ENCODE measurements at regions not wholly inside any gene's neighbourhood (a gene's known extent, or its start where the extent isn't known, plus 50 kb on each side); places are given as distances from the start of the nearest gene placed in this dataset.

- no peak for ATAC-seq
- Mint-ChIP-seq H3K27ac (no peak overlapping the region), H3K36me3 (peaks cover 0 to under 1% of the 10 kb centered on the region in 2 donors), H3K9me3 (peaks cover 10 to 15% of the 10 kb centered on the region in 2 donors)
- no peak for DNase-seq (ENCODE audit: low spot score in 2 of 2)
Measured at GRCh38 chr16:65666132-65666941, 544.5 kb upstream of the CDH11 start.

DNA sequence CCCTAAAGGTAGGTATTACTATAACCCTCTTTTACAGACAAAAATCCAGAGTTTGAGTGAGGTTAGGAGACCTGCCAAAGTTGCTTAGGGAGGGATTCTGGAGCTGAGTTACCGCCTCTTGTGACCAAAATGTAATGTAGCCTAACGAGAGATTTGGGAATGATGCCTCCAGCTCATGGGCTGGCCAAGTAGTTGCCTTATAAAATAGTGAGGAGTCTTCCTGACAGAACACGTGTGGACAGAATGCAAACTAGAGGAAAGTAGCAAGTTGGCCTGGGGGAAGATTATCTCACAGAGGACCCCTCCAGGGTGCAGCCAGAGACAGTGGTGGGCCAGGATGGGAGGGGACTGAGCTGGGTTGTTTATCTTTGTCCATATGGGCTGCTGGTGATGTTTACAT is 543.7 kb upstream of the CDH11 start:
- H3K27ac Mint-ChIP-seq: no peak overlapping the region
- ATAC-seq (no peak), DNase-seq (ENCODE audit: low spot score in 2 of 2) (no peak)
- H3K36me3 Mint-ChIP-seq: no peaks in the 10 kb centered on the region
- peaks cover 9 to 15% of the 10 kb centered on the region in 2 donors for H3K9me3 Mint-ChIP-seq

DNA sequence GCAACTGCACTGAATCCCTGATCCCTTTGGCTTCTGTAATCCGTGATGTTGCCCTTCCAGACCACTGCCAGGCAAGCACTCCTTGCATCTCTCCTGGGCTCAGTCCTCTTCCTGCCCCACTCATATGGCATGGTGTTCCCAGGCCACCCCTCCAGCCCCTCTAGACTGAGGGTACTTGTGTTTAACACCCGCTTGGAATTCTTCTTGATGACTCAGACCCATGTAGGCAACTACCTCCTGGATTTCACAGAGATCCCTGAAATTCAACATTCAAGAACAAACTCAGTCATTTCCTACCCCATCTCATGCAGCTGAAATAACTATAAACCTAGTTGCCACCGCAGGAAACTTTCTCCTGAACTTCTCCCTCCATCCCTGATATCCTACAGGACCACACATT is 541.9 kb upstream of the CDH11 start:
- Mint-ChIP-seq H3K36me3 (no peaks in the 10 kb centered on the region), H3K27ac (no peak overlapping the region), H3K9me3 (peaks cover 9 to 21% of the 10 kb centered on the region in 2 donors)
- ATAC-seq (no peak), DNase-seq (ENCODE audit: low spot score in 2 of 2) (no peak)

- ATAC-seq (no peak), DNase-seq (ENCODE audit: low spot score in 2 of 2) (no peak)
- Mint-ChIP-seq H3K27ac (no peak overlapping the region), H3K9me3 (peaks cover 9 to 24% of the 10 kb centered on the region in 2 donors), H3K36me3 (no peaks in the 10 kb centered on the region)
Measured at GRCh38 chr16:65662256-65662655, 540.4 kb upstream of the CDH11 start.

- peaks cover 9 to 24% of the 10 kb centered on the region in 2 donors for H3K9me3 Mint-ChIP-seq
- no peak for DNase-seq (ENCODE audit: low spot score in 2 of 2)
- no peaks in the 10 kb centered on the region for H3K36me3 Mint-ChIP-seq
- H3K27ac Mint-ChIP-seq: no peak overlapping the region
- no peak for ATAC-seq
Measured at GRCh38 chr16:65661558-65661957, 539.7 kb upstream of the CDH11 start.

- DNase-seq (ENCODE audit: low spot score in 2 of 2) (no peak), ATAC-seq (no peak)
- H3K36me3 Mint-ChIP-seq: no peaks in the 10 kb centered on the region
- H3K27ac Mint-ChIP-seq: no peak overlapping the region
- peaks cover 9 to 20% of the 10 kb centered on the region in 2 donors for H3K9me3 Mint-ChIP-seq
Measured at GRCh38 chr16:65660390-65660789, 538.5 kb upstream of the CDH11 start.

DNA sequence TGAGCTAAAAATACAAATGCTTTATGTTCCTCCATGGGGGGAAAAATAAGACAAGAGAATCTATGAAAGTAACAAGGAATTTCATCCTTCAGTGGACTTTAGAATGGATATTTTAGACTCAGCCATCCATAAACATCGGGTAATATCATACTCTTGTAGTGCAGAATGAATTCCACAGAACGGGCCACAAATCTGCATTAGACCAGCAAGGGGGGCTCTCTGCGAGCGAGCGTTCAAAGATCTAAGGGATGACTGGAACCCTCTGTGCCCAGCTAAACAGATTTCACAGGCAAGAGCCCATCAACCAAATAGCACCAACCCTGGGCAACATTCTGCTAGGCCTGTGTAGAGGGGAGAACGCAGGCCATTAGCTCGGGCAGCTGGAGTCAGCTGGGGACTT is 537.9 kb upstream of the CDH11 start:
- peaks cover 12 to 23% of the 10 kb centered on the region in 2 donors for H3K9me3 Mint-ChIP-seq
- ATAC-seq (no peak), DNase-seq (ENCODE audit: low spot score in 2 of 2) (no peak)
- H3K27ac Mint-ChIP-seq: no peak overlapping the region
- no peaks in the 10 kb centered on the region for H3K36me3 Mint-ChIP-seq

GRCh38 chr16:65658787-65659220 is 536.9 kb upstream of the CDH11 start:
- Mint-ChIP-seq H3K27ac (no peak overlapping the region), H3K9me3 (peaks cover 7 to 19% of the 10 kb centered on the region in 2 donors), H3K36me3 (no peaks in the 10 kb centered on the region)
- DNase-seq (ENCODE audit: low spot score in 2 of 2) (no peak), ATAC-seq (no peak)

DNA sequence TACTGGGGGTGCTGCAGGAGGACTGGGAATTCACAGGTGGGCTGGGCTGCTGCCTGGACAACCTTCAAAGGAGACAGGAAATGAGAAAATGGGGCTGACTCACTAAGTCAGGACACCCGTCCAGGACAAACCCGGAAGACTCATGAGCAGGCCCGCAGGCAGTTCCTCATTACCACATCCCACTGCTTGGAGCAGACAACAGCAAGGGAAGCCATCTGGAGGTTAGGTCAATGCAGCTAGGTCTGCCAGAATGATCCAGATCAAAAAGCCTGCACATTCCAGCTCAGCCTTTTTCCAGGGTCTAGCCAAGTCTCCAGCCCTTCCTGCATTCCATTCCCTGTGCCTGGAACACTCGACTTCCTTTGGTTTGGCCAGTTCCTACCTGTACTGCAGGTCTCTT is 536.5 kb upstream of the CDH11 start:
- H3K27ac Mint-ChIP-seq: no peak overlapping the region
- DNase-seq (ENCODE audit: low spot score in 2 of 2): no peak
- no peak for ATAC-seq
- peaks cover 3 to 15% of the 10 kb centered on the region in 2 donors for H3K9me3 Mint-ChIP-seq
- H3K36me3 Mint-ChIP-seq: no peaks in the 10 kb centered on the region

DNA sequence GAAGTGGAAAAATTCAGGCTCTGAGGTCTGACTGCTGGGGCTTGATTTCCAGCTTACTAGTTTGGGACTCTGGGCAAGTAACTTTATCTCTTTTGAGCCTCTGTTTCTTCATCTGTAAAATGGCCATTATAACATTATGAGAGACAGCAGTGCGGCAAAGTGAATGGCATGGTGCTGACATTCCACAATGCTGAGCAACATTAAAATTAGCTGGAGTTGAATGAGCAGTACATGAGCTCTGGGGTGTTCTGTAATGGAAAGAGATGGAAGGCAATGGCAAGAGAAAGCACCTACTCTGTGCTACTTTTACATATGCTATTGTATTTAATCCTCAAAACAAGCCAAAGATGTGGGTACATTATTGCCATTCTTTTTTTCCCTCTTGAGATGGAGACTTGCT is 535.7 kb upstream of the CDH11 start:
- H3K27ac Mint-ChIP-seq: no peak overlapping the region
- H3K9me3 Mint-ChIP-seq: peaks cover 3 to 15% of the 10 kb centered on the region in 2 donors
- H3K36me3 Mint-ChIP-seq: no peaks in the 10 kb centered on the region
- DNase-seq (ENCODE audit: low spot score in 2 of 2) (no peak), ATAC-seq (no peak)

GRCh38 chr16:65657071-65657494 is 535.2 kb upstream of the CDH11 start:
- DNase-seq (ENCODE audit: low spot score in 2 of 2): no peak
- H3K27ac Mint-ChIP-seq: no peak overlapping the region

GRCh38 chr16:65655802-65656201 is 533.9 kb upstream of the CDH11 start:
- no peak for ATAC-seq
- no peaks in the 10 kb centered on the region for H3K36me3 Mint-ChIP-seq

More at GRCh38 chr16:65657071-65657494, 535.2 kb upstream of the CDH11 start:
- no peaks in the 10 kb centered on the region for H3K36me3 Mint-ChIP-seq
- H3K9me3 Mint-ChIP-seq: peaks cover 3 to 15% of the 10 kb centered on the region in 2 donors
- ATAC-seq: no peak

GRCh38 chr16:65648101-65648500 is 526.2 kb upstream of the CDH11 start:
- DNase-seq (ENCODE audit: low spot score in 2 of 2) (no peak), ATAC-seq (no peak)
- no peak overlapping the region for H3K27ac Mint-ChIP-seq
- H3K9me3 Mint-ChIP-seq: peaks cover 3 to 17% of the 10 kb centered on the region in 2 donors
- no peaks in the 10 kb centered on the region for H3K36me3 Mint-ChIP-seq

More at GRCh38 chr16:65655802-65656201, 533.9 kb upstream of the CDH11 start:
- DNase-seq (ENCODE audit: low spot score in 2 of 2): no peak
- Mint-ChIP-seq H3K27ac (no peak overlapping the region), H3K9me3 (peaks cover 3 to 20% of the 10 kb centered on the region in 2 donors)

DNA sequence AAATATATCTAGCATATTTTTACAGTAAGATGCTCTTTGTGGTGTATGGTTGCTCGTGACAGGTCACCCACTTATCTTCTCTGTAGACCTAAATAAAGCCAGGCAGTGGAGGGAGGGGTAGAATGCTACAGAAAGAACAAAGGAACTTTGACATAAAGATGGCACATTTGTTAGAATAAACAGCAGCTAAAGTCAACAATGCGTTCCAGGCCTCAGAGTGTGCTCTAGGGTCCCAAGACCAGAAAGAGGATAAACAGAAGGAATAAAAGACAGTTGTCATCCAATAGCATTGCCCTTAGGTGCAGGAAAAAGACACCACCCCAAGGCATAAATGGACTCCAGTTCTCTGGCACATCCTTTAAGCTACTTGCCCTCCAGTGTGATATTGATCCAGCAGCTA is 523.0 kb upstream of the CDH11 start:
- DNase-seq (ENCODE audit: low spot score in 2 of 2): no peak
- Mint-ChIP-seq H3K36me3 (no peaks in the 10 kb centered on the region), H3K9me3 (peaks cover 7 to 16% of the 10 kb centered on the region in 2 donors), H3K27ac (no peak overlapping the region)
- no peak for ATAC-seq

- Mint-ChIP-seq H3K9me3 (peaks cover 9 to 20% of the 10 kb centered on the region in 2 donors), H3K27ac (no peak overlapping the region), H3K36me3 (no peaks in the 10 kb centered on the region)
- ATAC-seq (no peak), DNase-seq (ENCODE audit: low spot score in 2 of 2) (no peak)
Measured at GRCh38 chr16:65641762-65642289, 520.0 kb upstream of the CDH11 start.

- Mint-ChIP-seq H3K27ac (no peak overlapping the region), H3K36me3 (no peaks in the 10 kb centered on the region), H3K9me3 (peaks cover 13 to 20% of the 10 kb centered on the region in 2 donors)
- ATAC-seq (no peak), DNase-seq (ENCODE audit: low spot score in 2 of 2) (no peak)
Measured at GRCh38 chr16:65641049-65641761, 519.3 kb upstream of the CDH11 start.

DNA sequence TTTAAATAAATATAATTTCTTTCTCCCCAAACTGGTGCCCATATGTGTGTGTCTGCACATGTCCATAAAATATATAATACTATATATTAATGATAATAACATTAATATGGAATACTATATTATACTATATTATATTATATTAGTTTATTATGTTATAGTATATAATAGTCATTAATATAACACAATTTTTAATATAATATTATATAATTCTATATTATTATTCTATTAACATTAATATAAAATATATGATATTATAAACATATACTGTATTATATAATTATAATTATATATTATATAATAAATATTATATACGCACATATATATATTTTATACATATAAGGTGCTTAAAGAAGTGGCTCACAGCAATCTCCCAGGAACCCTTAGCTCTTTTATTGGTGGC is 513.0 kb upstream of the CDH11 start:
- DNase-seq (ENCODE audit: low spot score in 2 of 2) (no peak), ATAC-seq (no peak)
- Mint-ChIP-seq H3K9me3 (peaks cover 22 to 23% of the 10 kb centered on the region in 2 donors), H3K27ac (no peak overlapping the region), H3K36me3 (no peaks in the 10 kb centered on the region)
